HepG2 (cell line): ENCODE measurements at regions not wholly inside any gene's neighbourhood (a gene's known extent, or its start where the extent isn't known, plus 50 kb on each side); places are given as distances from the start of the nearest gene placed in this dataset.

Source experiments
- ATAC-seq: fragments of 200-7000 bp; cut with Tn5 transposase; 3 replicates; pipeline ENCODE4 v1.9.1; 2020; ENCODE audit warnings: mild to moderate bottlenecking, moderate library complexity
- BruUV-seq: library from RNA; stranded (reverse); fragments of 400-500 nt; replicated peaks from 2 replicates; lab custom pipeline; 2021; lab: Mats Ljungman, UMichigan
- CTCF ChIA-PET: fragments of 300-600 bp; formaldehyde crosslinking; extraction: SDS; loops from one replicate; lab custom pipeline; 2021; ENCODE audit warnings: low total read pairs, inconsistent platforms, low intra/inter-chr PET ratio; lab: Yijun Ruan, JAX
- POLR2A ChIA-PET: fragments of 350-600 bp; sonication (Branson Sonifier 250); formaldehyde crosslinking; loops from one replicate; lab custom pipeline; 2020; ENCODE audit warnings: antibody characterized with exemption, inconsistent platforms; lab: Yijun Ruan, JAX
- DNase-seq: peaks from one replicate; pipeline ENCODE4 v3.0.0-alpha.2; 2015; ENCODE audit warnings: low spot score
- FAIRE-seq: peaks from 3 replicates; lab custom pipeline; 2011; peaks lifted over from hg19 to GRCh38; lab: Jason Lieb, UNC
- H2AFZ ChIP-seq: one replicate; pipeline ENCODE4 v1.6.1; 2011; ENCODE audit warnings: low read length, inconsistent platforms
- H3K27ac ChIP-seq: fragments of 300-600 bp; 3 replicates; pipeline ENCODE4 v1.8.0; 2011; ENCODE audit warnings: mixed run types, mild to moderate bottlenecking, mixed read lengths, low read length, inconsistent platforms; ENCODE audit not compliant: insufficient read depth; ENCODE audit errors: extremely low read length
- H3K27me3 ChIP-seq, 2 experiments: fragments of 200-600 bp in 1 of 2; 2 replicates in 1 of 2; 3 replicates in 1 of 2; pipeline versions ENCODE4 v1.6.0 to v1.8.0; 2011; ENCODE audit warnings: low read length in 2 of 2, mild to moderate bottlenecking in 2 of 2, moderate library complexity in 2 of 2, inconsistent platforms in 1 of 2; ENCODE audit not compliant: insufficient read depth in 2 of 2, control insufficient read depth in 1 of 2
- H3K36me3 ChIP-seq, 2 experiments: fragments of 200-600 bp in 1 of 2; replicated peaks in 1 of 2; 2 replicates in 1 of 2; 3 replicates in 1 of 2; pipeline versions ENCODE4 v1.5.1 to v1.8.0; 2011; ENCODE audit warnings: low read length in 2 of 2, inconsistent platforms in 1 of 2; ENCODE audit not compliant: insufficient read depth in 2 of 2, control insufficient read depth in 1 of 2
- H3K4me1 ChIP-seq: 2 replicates; pipeline ENCODE4 v1.5.1; 2012; ENCODE audit warnings: low read length, inconsistent platforms; ENCODE audit not compliant: insufficient read depth
- H3K4me2 ChIP-seq: 2 replicates; pipeline ENCODE4 v1.6.0; 2011; ENCODE audit warnings: low read depth, low read length, inconsistent platforms
- H3K4me3 ChIP-seq, 3 experiments: fragments of 200-600 bp in 1 of 3; sonication (generic), shearing (Covaris generic) in 1 of 3; replicated peaks in 1 of 3; 2 replicates each; pipeline ENCODE4 v1.5.1; 2011 to 2016; ENCODE audit warnings: low read length in 3 of 3, inconsistent platforms in 2 of 3, low read depth in 2 of 3, mild to moderate bottlenecking in 2 of 3, control low read depth in 1 of 3, mixed read lengths in 1 of 3; ENCODE audit not compliant: insufficient read depth in 1 of 3
- H3K79me2 ChIP-seq: one replicate; pipeline ENCODE4 v1.6.1; 2011; ENCODE audit warnings: low read length, inconsistent platforms; ENCODE audit not compliant: insufficient read depth
- H3K9ac ChIP-seq: 2 replicates; pipeline ENCODE4 v1.6.0; 2011; ENCODE audit warnings: mild to moderate bottlenecking, low read depth, low read length, inconsistent platforms; ENCODE audit not compliant: insufficient read depth
- H3K9me3 ChIP-seq: 2 replicates; pipeline ENCODE4 v1.5.1; 2012; ENCODE audit warnings: mild to moderate bottlenecking, low read length
- H4K20me1 ChIP-seq: 2 replicates; pipeline ENCODE4 v1.6.0; 2011; ENCODE audit warnings: inconsistent platforms, mild to moderate bottlenecking, low read length, moderate library complexity; ENCODE audit not compliant: insufficient read depth
- CEBPB ChIP-seq: IDR thresholded peaks from 2 replicates; pipeline ENCODE4 v1.6.1; 2011; ENCODE audit warnings: low read depth, low read length, improper control_type of control experiment, borderline replicate concordance
- HOXA3 ChIP-seq: sonication (generic); formaldehyde crosslinking; IDR thresholded peaks from 2 replicates; pipeline ENCODE4 v1.5.0; 2020; ENCODE audit warnings: missing genetic modification reagents
- NR1H2 ChIP-seq: sonication (generic); formaldehyde crosslinking; IDR thresholded peaks from 2 replicates; pipeline ENCODE4 v1.8.1; 2022; ENCODE audit warnings: low read depth, missing genetic modification reagents, borderline replicate concordance
- RAD21 ChIP-seq: fragments of 450-650 bp; formaldehyde crosslinking; IDR thresholded peaks from 2 replicates; pipeline ENCODE4 v1.5.0; 2020; ENCODE audit warnings: mild to moderate bottlenecking
- SAFB2 ChIP-seq: sonication (generic); formaldehyde crosslinking; IDR thresholded peaks from 2 replicates; pipeline ENCODE4 v1.5.1; 2020; ENCODE audit warnings: missing genetic modification reagents, low read depth, mild to moderate bottlenecking, borderline replicate concordance
- STAG1 ChIP-seq: sonication (generic); formaldehyde crosslinking; IDR thresholded peaks from 2 replicates; pipeline ENCODE4 v1.4.0; 2020; ENCODE audit warnings: missing genetic modification reagents
- ZBTB21 ChIP-seq: sonication (generic); formaldehyde crosslinking; IDR thresholded peaks from 2 replicates; pipeline ENCODE4 v1.4.0; 2020; ENCODE audit warnings: missing genetic modification reagents
- ZNF101 ChIP-seq: sonication (generic); formaldehyde crosslinking; IDR thresholded peaks from 2 replicates; pipeline ENCODE4 v1.4.0; 2020; ENCODE audit warnings: mild to moderate bottlenecking, low read depth, missing genetic modification reagents, borderline replicate concordance
- ZNF501 ChIP-seq: sonication (generic); formaldehyde crosslinking; IDR thresholded peaks from 2 replicates; pipeline ENCODE4 v1.5.1; 2020; ENCODE audit warnings: mild to moderate bottlenecking, moderate library complexity, missing genetic modification reagents
- ZNF577 ChIP-seq: sonication (generic); formaldehyde crosslinking; IDR thresholded peaks from 2 replicates; pipeline ENCODE4 v1.4.0; 2020; ENCODE audit warnings: mild to moderate bottlenecking, low read depth, missing genetic modification reagents, borderline replicate concordance
- ZNF670 ChIP-seq: sonication (generic); formaldehyde crosslinking; IDR thresholded peaks from 2 replicates; pipeline ENCODE4 v1.8.0; 2022; ENCODE audit warnings: mild to moderate bottlenecking, missing genetic modification reagents, borderline replicate concordance
- ZNF672 ChIP-seq: sonication (generic); formaldehyde crosslinking; IDR thresholded peaks from 2 replicates; pipeline ENCODE4 v1.8.1; 2022; ENCODE audit warnings: missing genetic modification reagents
- WGBS: methylation state at CpG from one replicate; pipeline ENCODE4 v1.1.6; 2017; ENCODE audit warnings: low lambda C conversion rate; 5-methylcytosine and 5-hydroxymethylcytosine counted together
- in situ Hi-C: cut with HindIII; loops from 2 replicates; pipeline ENCODE4 v1.10.0; 2017; ENCODE audit warnings: low pct_unique_long_range_greater_than_20kb; ENCODE audit not compliant: extremely low pct_ligation_motif_present
- intact Hi-C: fragments of 100-400 bp; cut with micrococcal nuclease; formaldehyde crosslinking; loops from one replicate; pipeline ENCODE4 v1.10.0; 2022; ENCODE audit not compliant: unreplicated experiment
- TF ChIP-seq, protein P1 (sequence below): sonication (generic); formaldehyde crosslinking; IDR thresholded peaks from 2 replicates; pipeline ENCODE4 v1.4.0; 2020; ENCODE audit warnings: missing genetic modification reagents
- TF ChIP-seq, protein P2 (sequence below): sonication (generic); formaldehyde crosslinking; IDR thresholded peaks from 2 replicates; pipeline ENCODE4 v1.4.0; 2020; ENCODE audit warnings: missing genetic modification reagents, borderline replicate concordance

DNA sequence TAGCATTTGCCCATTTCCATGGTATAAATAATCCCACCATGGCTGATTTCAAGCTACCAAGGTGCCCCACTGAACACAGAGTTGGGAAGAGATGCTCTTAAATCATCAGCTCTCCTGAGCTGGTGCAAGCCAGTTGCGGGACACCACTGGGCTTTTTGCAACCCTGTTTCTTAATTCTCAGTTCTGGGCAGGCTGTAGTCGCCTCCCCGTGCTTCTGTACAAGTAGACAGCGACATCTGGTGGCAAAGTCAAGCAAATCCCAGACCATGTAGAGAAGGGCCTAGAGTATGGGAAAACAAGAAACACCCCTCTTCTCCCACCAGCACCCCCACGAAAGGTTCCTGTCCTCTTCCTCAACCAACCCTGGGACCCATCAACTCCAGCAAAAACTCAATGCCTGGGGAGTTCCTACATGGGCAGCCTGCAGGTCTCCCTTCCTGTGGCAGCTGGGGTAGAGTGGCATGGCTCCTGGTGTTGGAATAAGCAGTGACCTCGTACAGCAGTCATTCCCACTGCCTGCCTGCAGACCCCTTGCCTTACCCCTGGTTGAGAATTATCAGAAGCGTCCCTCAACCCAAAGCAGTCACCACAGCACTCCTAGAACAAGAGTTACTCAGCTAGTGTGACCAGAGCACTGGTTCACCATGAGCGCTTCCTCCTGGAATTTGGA, 68.4 kb downstream of the IGLL5 start (continued):
- no peak for TF ChIP-seq NR1H2 (CRISPR knock-in tag)
- peak; percentile 85 for TF ChIP-seq STAG1
- TF ChIP-seq ZNF577 (CRISPR knock-in tag): no peak
- TF ChIP-seq HOXA3 (CRISPR knock-in tag): 0 out of 2 replicates have a peak, but pooled peaks have one; percentile 15
- TF ChIP-seq ZNF501: 0 out of 2 replicates have a peak, but pooled peaks have one; percentile 15
- peak; percentile 18; the same call in 1 of the 2 replicates for TF ChIP-seq CEBPB
- TF ChIP-seq, protein P1, sequence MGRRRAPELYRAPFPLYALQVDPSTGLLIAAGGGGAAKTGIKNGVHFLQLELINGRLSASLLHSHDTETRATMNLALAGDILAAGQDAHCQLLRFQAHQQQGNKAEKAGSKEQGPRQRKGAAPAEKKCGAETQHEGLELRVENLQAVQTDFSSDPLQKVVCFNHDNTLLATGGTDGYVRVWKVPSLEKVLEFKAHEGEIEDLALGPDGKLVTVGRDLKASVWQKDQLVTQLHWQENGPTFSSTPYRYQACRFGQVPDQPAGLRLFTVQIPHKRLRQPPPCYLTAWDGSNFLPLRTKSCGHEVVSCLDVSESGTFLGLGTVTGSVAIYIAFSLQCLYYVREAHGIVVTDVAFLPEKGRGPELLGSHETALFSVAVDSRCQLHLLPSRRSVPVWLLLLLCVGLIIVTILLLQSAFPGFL (CRISPR knock-in tag): no peak
- peak; percentile 77 for TF ChIP-seq RAD21
- no peak for TF ChIP-seq ZBTB21 (CRISPR knock-in tag)

DNA sequence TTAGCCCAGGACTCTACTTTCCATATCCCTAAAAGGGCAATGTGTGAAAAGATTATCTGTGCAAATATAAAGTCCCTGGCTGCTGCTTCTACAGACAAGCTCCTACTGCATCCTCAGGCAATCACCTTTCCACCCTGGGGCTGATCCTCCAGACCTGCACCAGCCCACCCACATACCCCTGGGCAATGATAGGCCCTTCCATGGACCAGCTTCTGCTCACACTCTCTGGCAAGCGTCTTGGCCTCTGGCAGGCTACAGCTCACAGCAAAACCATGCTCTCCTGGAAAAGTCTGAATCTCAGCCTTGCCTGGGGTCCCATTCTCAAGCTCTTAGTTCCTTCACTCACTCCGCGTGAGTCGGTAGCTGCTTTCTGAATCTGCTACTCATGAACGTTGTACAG, 69.5 kb downstream of the IGLL5 start:
- WGBS: 41% methylated on average over 5 of the region's 5 CpGs
- Histone ChIP-seq H3K79me2 (no peaks in the 10 kb centered on the region), H3K9me3 (peaks cover 9% of the 10 kb centered on the region), H3K4me3 (no peak overlapping the region), H3K36me3 (no peaks in the 10 kb centered on the region), H3K4me1 (peaks cover 21% of the 10 kb centered on the region), H4K20me1 (no peaks in the 10 kb centered on the region), H2AFZ (no peak overlapping the region), H3K27ac (no peak overlapping the region), H3K27me3 (peaks cover 3 to 20% of the 10 kb centered on the region in 2 experiments; a peak in 2 of 5 replicates), H3K9ac (no peak overlapping the region), H3K4me2 (no peak overlapping the region)
- CTCF ChIA-PET: interaction anchor here (1.9 to 6.3 kb wide), 2 partner anchors 101 to 172 kb away, joined by 8 to 299 read pairs; no protein-coding TSS in a partner anchor
- no TSS peak for BruUV-seq
- POLR2A ChIA-PET: no interaction called here
- ATAC-seq (no peak), DNase-seq (no peak), FAIRE-seq (no peak)
- in situ Hi-C loops (loop anchor here (5.0 to 25.0 kb wide), 4 partner anchors 100 to 430 kb away; no protein-coding TSS in a partner anchor), intact Hi-C loops (no loop called here)
- TF ChIP-seq ZNF101 (CRISPR knock-in tag): no peak
- no peak for TF ChIP-seq SAFB2 (CRISPR knock-in tag)
- TF ChIP-seq ZNF670 (CRISPR knock-in tag): no peak
- TF ChIP-seq, protein P2, sequence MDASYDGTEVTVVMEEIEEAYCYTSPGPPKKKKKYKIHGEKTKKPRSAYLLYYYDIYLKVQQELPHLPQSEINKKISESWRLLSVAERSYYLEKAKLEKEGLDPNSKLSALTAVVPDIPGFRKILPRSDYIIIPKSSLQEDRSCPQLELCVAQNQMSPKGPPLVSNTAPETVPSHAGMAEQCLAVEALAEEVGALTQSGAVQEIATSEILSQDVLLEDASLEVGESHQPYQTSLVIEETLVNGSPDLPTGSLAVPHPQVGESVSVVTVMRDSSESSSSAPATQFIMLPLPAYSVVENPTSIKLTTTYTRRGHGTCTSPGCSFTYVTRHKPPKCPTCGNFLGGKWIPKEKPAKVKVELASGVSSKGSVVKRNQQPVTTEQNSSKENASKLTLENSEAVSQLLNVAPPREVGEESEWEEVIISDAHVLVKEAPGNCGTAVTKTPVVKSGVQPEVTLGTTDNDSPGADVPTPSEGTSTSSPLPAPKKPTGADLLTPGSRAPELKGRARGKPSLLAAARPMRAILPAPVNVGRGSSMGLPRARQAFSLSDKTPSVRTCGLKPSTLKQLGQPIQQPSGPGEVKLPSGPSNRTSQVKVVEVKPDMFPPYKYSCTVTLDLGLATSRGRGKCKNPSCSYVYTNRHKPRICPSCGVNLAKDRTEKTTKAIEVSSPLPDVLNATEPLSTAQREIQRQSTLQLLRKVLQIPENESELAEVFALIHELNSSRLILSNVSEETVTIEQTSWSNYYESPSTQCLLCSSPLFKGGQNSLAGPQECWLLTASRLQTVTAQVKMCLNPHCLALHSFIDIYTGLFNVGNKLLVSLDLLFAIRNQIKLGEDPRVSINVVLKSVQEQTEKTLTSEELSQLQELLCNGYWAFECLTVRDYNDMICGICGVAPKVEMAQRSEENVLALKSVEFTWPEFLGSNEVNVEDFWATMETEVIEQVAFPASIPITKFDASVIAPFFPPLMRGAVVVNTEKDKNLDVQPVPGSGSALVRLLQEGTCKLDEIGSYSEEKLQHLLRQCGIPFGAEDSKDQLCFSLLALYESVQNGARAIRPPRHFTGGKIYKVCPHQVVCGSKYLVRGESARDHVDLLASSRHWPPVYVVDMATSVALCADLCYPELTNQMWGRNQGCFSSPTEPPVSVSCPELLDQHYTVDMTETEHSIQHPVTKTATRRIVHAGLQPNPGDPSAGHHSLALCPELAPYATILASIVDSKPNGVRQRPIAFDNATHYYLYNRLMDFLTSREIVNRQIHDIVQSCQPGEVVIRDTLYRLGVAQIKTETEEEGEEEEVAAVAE (CRISPR knock-in tag): no peak
- TF ChIP-seq ZNF672 (CRISPR knock-in tag): no peak
